Endothelial cell of umbilical vein (primary cell): ENCODE measurements at regions not wholly inside any gene's neighbourhood (a gene's known extent, or its start where the extent isn't known, plus 50 kb on each side); places are given as distances from the start of the nearest gene placed in this dataset.

Experiments used
- BruUV-seq: library from RNA; stranded (reverse); fragments of 400-500 nt; replicated peaks from 2 replicates; lab custom pipeline; 2021; lab: Mats Ljungman, UMichigan
- CTCF ChIA-PET: fragments of 300-600, 350-600 bp; sonication (Branson Sonifier 250); formaldehyde crosslinking; loops from one replicate; lab custom pipeline; 2021; ENCODE audit warnings: antibody characterized with exemption, inconsistent platforms; lab: Charles Lee
- POLR2A ChIA-PET: fragments of 300-600, 350-600 bp; sonication (Branson Sonifier 250); formaldehyde crosslinking; loops from one replicate; lab custom pipeline; 2021; ENCODE audit warnings: antibody characterized with exemption, inconsistent platforms; lab: Charles Lee
- DNase-seq: peaks from one replicate; pipeline ENCODE4 v3.0.0-alpha.2; 2011; ENCODE audit warnings: low read depth, low spot score
- FAIRE-seq: peaks from 2 replicates; lab custom pipeline; 2011; peaks lifted over from hg19 to GRCh38; lab: Jason Lieb, UNC
- H2AFZ ChIP-seq: 2 replicates; pipeline ENCODE4 v1.6.0; 2012; ENCODE audit warnings: low read depth, low read length, control low read depth, inconsistent platforms
- H3K27ac ChIP-seq: 2 replicates; pipeline ENCODE4 v1.5.1; 2011; ENCODE audit warnings: low read depth, mild to moderate bottlenecking, control low read depth, low read length, moderate library complexity; ENCODE audit not compliant: insufficient read depth
- H3K27me3 ChIP-seq, 2 experiments: 2 replicates each; pipeline versions ENCODE4 v1.6.0 to v1.6.1; 2011; ENCODE audit warnings: low read length in 2 of 2, mixed read lengths in 1 of 2; ENCODE audit not compliant: control insufficient read depth in 2 of 2, insufficient read depth in 2 of 2
- H3K36me3 ChIP-seq, 2 experiments: 2 replicates in 1 of 2; 3 replicates in 1 of 2; pipeline ENCODE4 v1.5.1; 2011; ENCODE audit warnings: low read length in 2 of 2, mild to moderate bottlenecking in 1 of 2, moderate library complexity in 1 of 2; ENCODE audit not compliant: control insufficient read depth in 2 of 2, insufficient read depth in 2 of 2; ENCODE audit errors: extremely low read depth in 1 of 2
- H3K4me1 ChIP-seq: 3 replicates; pipeline ENCODE4 v1.5.1; 2011; ENCODE audit warnings: mild to moderate bottlenecking, low read length; ENCODE audit not compliant: control insufficient read depth, insufficient read depth; ENCODE audit errors: extremely low read depth
- H3K4me2 ChIP-seq: 2 replicates; pipeline ENCODE4 v1.6.1; 2011; ENCODE audit warnings: low read length, control low read depth, mixed read lengths; ENCODE audit not compliant: insufficient read depth
- H3K4me3 ChIP-seq, 3 experiments: fragments of 200-600 bp in 1 of 3; sonication (generic), shearing (Covaris generic) in 1 of 3; replicated peaks in 1 of 3; 2 replicates each; pipeline ENCODE4 v1.5.1; 2011 to 2016; ENCODE audit warnings: control low read depth in 3 of 3, low read length in 3 of 3, mild to moderate bottlenecking in 2 of 3, inconsistent platforms in 1 of 3, low read depth in 1 of 3, moderate library complexity in 1 of 3; ENCODE audit not compliant: insufficient read depth in 1 of 3
- H3K79me2 ChIP-seq: 2 replicates; pipeline ENCODE4 v1.6.0; 2012; ENCODE audit warnings: low read length, inconsistent platforms; ENCODE audit not compliant: control insufficient read depth, insufficient read depth
- H3K9ac ChIP-seq: replicated peaks from 2 replicates; pipeline ENCODE3; 2011; ENCODE audit warnings: low read length, control low read depth; ENCODE audit not compliant: insufficient read depth; ENCODE audit errors: extremely low read depth
- H3K9me1 ChIP-seq: replicated peaks from 3 replicates; pipeline ENCODE4 v1.6.0; 2011; ENCODE audit warnings: mild to moderate bottlenecking, low read length; ENCODE audit not compliant: control insufficient read depth, insufficient read depth; ENCODE audit errors: extremely low read depth
- H3K9me3 ChIP-seq: replicated peaks from 2 replicates; pipeline ENCODE4 v1.5.1; 2012; ENCODE audit warnings: low read length, inconsistent platforms; ENCODE audit not compliant: control insufficient read depth, insufficient read depth
- H4K20me1 ChIP-seq: replicated peaks from 2 replicates; pipeline ENCODE3; 2011; ENCODE audit warnings: mild to moderate bottlenecking, low read length; ENCODE audit not compliant: control insufficient read depth, insufficient read depth; ENCODE audit errors: extremely low read depth
- CTCF ChIP-seq, 2 donors: IDR thresholded peaks; 1 replicate in 1 of 2; 2 replicates in 1 of 2; pipeline ENCODE4 v1.5.1; 2011; ENCODE audit warnings: low read length in 2 of 2, mild to moderate bottlenecking in 2 of 2, moderate library complexity in 2 of 2, control low read depth in 1 of 2, inconsistent platforms in 1 of 2, low read depth in 1 of 2; ENCODE audit not compliant: insufficient read depth in 1 of 2; ENCODE audit errors: extremely low read depth in 1 of 2
- EZH2 ChIP-seq: IDR thresholded peaks from 2 replicates; pipeline ENCODE4 v1.6.1; 2012; ENCODE audit warnings: borderline replicate concordance, low read depth, mild to moderate bottlenecking, moderate library complexity, low read length, inconsistent platforms; ENCODE audit not compliant: severe bottlenecking
- FOS ChIP-seq: IDR thresholded peaks from 2 replicates; pipeline ENCODE4 v1.6.1; 2011; ENCODE audit warnings: mild to moderate bottlenecking, low read length, moderate library complexity, borderline replicate concordance; ENCODE audit not compliant: insufficient read depth
- GATA2 ChIP-seq: IDR thresholded peaks from 2 replicates; pipeline ENCODE4 v1.7.0; 2011; ENCODE audit warnings: low read depth, mild to moderate bottlenecking, moderate library complexity, mixed read lengths, low read length; ENCODE audit not compliant: insufficient read length, insufficient read depth
- JUN ChIP-seq: IDR thresholded peaks from 2 replicates; pipeline ENCODE4 v1.6.1; 2011; ENCODE audit warnings: borderline replicate concordance, low read depth; ENCODE audit not compliant: insufficient read length, insufficient read depth
- MAX ChIP-seq: IDR thresholded peaks from 2 replicates; pipeline ENCODE4 v1.6.1; 2011; ENCODE audit not compliant: insufficient read depth, insufficient read length
- MYC ChIP-seq: IDR thresholded peaks from one replicate; pipeline ENCODE4 v1.6.1; 2011; ENCODE audit warnings: mild to moderate bottlenecking, low read depth, low read length
- POLR2A ChIP-seq: IDR thresholded peaks from 2 replicates; pipeline ENCODE4 v1.6.1; 2012; ENCODE audit warnings: low read depth, mild to moderate bottlenecking, control low read depth, low read length
- POLR2AphosphoS5 ChIP-seq: IDR thresholded peaks from 2 replicates; pipeline ENCODE4 v1.6.1; 2012; ENCODE audit warnings: low read depth, mild to moderate bottlenecking, control low read depth, low read length, moderate library complexity; ENCODE audit not compliant: insufficient read depth
- dilution Hi-C: fragments of 300-500 bp; cut with MboI; formaldehyde crosslinking; loops from one replicate; pipeline ENCODE4 v1.15.0; 2019; ENCODE audit warnings: low sequenced_read_pairs; ENCODE audit not compliant: extremely low pct_ligation_motif_present
- intact Hi-C: fragments of 100-400 bp; cut with micrococcal nuclease; formaldehyde crosslinking; loops from one replicate; pipeline ENCODE4 v1.10.0; 2022

GRCh38 chr21:14685568-14685967, 139.5 kb upstream of the SAMSN1 start:
- Histone ChIP-seq H3K27ac (no peak overlapping the region), H3K9ac (no peak overlapping the region), H2AFZ (no peak overlapping the region), H3K36me3 (no peaks in the 10 kb centered on the region), H3K79me2 (no peaks in the 10 kb centered on the region), H3K9me3 (no peaks in the 10 kb centered on the region), H3K4me1 (peaks cover 10% of the 10 kb centered on the region), H3K9me1 (no peaks in the 10 kb centered on the region), H3K4me3 (no peak overlapping the region), H4K20me1 (no peaks in the 10 kb centered on the region), H3K27me3 (no peaks in the 10 kb centered on the region), H3K4me2 (no peak overlapping the region)
- intact Hi-C loops: no loop called here
- no peak for FAIRE-seq
- no peak for DNase-seq
- POLR2A ChIA-PET: no interaction called here
- no TSS peak for BruUV-seq
- CTCF ChIA-PET: no interaction called here
- TF ChIP-seq MAX (no peak), POLR2A (no peak), CTCF (IDR thresholded peaks at IDR 0.05; ENCODE audit: extremely low read depth in 1 of 2, insufficient read depth in 1 of 2, low read depth in 1 of 2, low read length in 2 of 2) (no peak), MYC (no peak), FOS (no peak), POLR2AphosphoS5 (no peak), EZH2 (no peak), GATA2 (no peak), JUN (no peak)
- dilution Hi-C loops: no loop called here
